Mesendoderm (in vitro differentiated cells): ENCODE measurements at regions not wholly inside any gene's neighbourhood (a gene's known extent, or its start where the extent isn't known, plus 50 kb on each side); places are given as distances from the start of the nearest gene placed in this dataset.

ENCODE experiments used
- DNase-seq: peaks from one replicate; pipeline ENCODE4 v3.0.0; 2013
- H2AK5ac ChIP-seq: 2 replicates; pipeline ENCODE4 v1.6.1; 2013; ENCODE audit warnings: low read length, inconsistent platforms
- H2BK120ac ChIP-seq: 2 replicates; pipeline ENCODE4 v1.6.1; 2013; ENCODE audit warnings: low read depth, mild to moderate bottlenecking, low read length, moderate library complexity, mixed read lengths
- H2BK15ac ChIP-seq: replicated peaks from 2 replicates; pipeline ENCODE4 v1.6.1; 2013; ENCODE audit warnings: low read depth, mild to moderate bottlenecking, moderate library complexity
- H2BK5ac ChIP-seq: 2 replicates; pipeline ENCODE4 v1.6.1; 2013; ENCODE audit warnings: low read length, inconsistent platforms
- H3K18ac ChIP-seq: 2 replicates; pipeline ENCODE4 v1.6.1; 2013; ENCODE audit warnings: mild to moderate bottlenecking, low read length, mixed read lengths
- H3K23ac ChIP-seq: one replicate; pipeline ENCODE4 v1.6.1; 2013; ENCODE audit warnings: low read length
- H3K27ac ChIP-seq: 2 replicates; pipeline ENCODE4 v1.5.1; 2013; ENCODE audit warnings: low read depth, mild to moderate bottlenecking, inconsistent platforms, low read length, moderate library complexity
- H3K27me3 ChIP-seq: 2 replicates; pipeline ENCODE4 v1.6.1; 2013; ENCODE audit warnings: low read length, control low read depth, mild to moderate bottlenecking, inconsistent platforms; ENCODE audit not compliant: insufficient read depth, poor library complexity
- H3K36me3 ChIP-seq: 2 replicates; pipeline ENCODE4 v1.6.1; 2013; ENCODE audit warnings: low read length, inconsistent platforms; ENCODE audit not compliant: control insufficient read depth, insufficient read depth
- H3K4ac ChIP-seq: one replicate; pipeline ENCODE4 v1.6.1; 2013; ENCODE audit warnings: low read depth, mild to moderate bottlenecking, low read length, moderate library complexity
- H3K4me1 ChIP-seq: 2 replicates; pipeline ENCODE4 v1.6.1; 2013; ENCODE audit warnings: low read depth, low read length, inconsistent platforms; ENCODE audit not compliant: control insufficient read depth
- H3K4me2 ChIP-seq: 2 replicates; pipeline ENCODE4 v1.6.1; 2013; ENCODE audit warnings: low read length
- H3K4me3 ChIP-seq: 2 replicates; pipeline ENCODE4 v1.5.1; 2013; ENCODE audit warnings: mild to moderate bottlenecking, low read length
- H3K56ac ChIP-seq: one replicate; pipeline ENCODE4 v1.6.1; 2013; ENCODE audit warnings: low read length
- H3K79me1 ChIP-seq: 2 replicates; pipeline ENCODE4 v1.6.1; 2013; ENCODE audit warnings: low read length, inconsistent platforms
- H3K79me2 ChIP-seq: 2 replicates; pipeline ENCODE4 v1.6.1; 2013; ENCODE audit warnings: mild to moderate bottlenecking, low read length; ENCODE audit not compliant: control insufficient read depth, insufficient read depth
- H3K9ac ChIP-seq: 2 replicates; pipeline ENCODE4 v1.6.1; 2013; ENCODE audit warnings: low read length, inconsistent platforms
- H4K5ac ChIP-seq: one replicate; pipeline ENCODE4 v1.6.1; 2013; ENCODE audit warnings: low read length
- H4K8ac ChIP-seq: one replicate; pipeline ENCODE4 v1.6.1; 2013; ENCODE audit warnings: low read depth, mild to moderate bottlenecking, control low read depth, low read length, moderate library complexity
- WGBS: extraction: QIAGEN DNeasy Blood & Tissue Kit; methylation state at CpG from one replicate; pipeline ENCODE4 v1.1.7; 2013; ENCODE audit warnings: low lambda C conversion rate, missing lambda C conversion rate; ENCODE audit not compliant: insufficient coverage; ENCODE audit errors: extremely low coverage; 5-methylcytosine and 5-hydroxymethylcytosine counted together

GRCh38 chr22:47327241-47327640 is 564.8 kb downstream of the TBC1D22A start:
- no peak overlapping the region for H3K4ac ChIP-seq
- H4K8ac ChIP-seq: no peak overlapping the region
- no peak for DNase-seq
- no peaks in the 10 kb centered on the region for H3K36me3 ChIP-seq
- no peaks in the 10 kb centered on the region for H3K4me1 ChIP-seq
- no peaks in the 10 kb centered on the region for H3K79me1 ChIP-seq
- no peaks in the 10 kb centered on the region for H3K27me3 ChIP-seq
- H3K79me2 ChIP-seq: no peaks in the 10 kb centered on the region
- no peak overlapping the region for H2BK120ac ChIP-seq
- H3K9ac ChIP-seq: no peak overlapping the region
- no peak overlapping the region for H2BK15ac ChIP-seq
- no peak overlapping the region for H3K27ac ChIP-seq
- no peak overlapping the region for H2AK5ac ChIP-seq
- no peak overlapping the region for H3K4me2 ChIP-seq
- no peak overlapping the region for H3K56ac ChIP-seq
- H3K23ac ChIP-seq: no peak overlapping the region
- WGBS: no CpG with 5 or more reads among the region's 6 CpGs
- H4K5ac ChIP-seq: no peak overlapping the region
- no peak overlapping the region for H2BK5ac ChIP-seq
- H3K18ac ChIP-seq: no peak overlapping the region
- H3K4me3 ChIP-seq: no peak overlapping the region

- Histone ChIP-seq H3K4ac (no peak overlapping the region), H3K4me3 (no peak overlapping the region), H3K79me1 (no peaks in the 10 kb centered on the region), H2AK5ac (no peak overlapping the region), H3K79me2 (no peaks in the 10 kb centered on the region), H3K18ac (no peak overlapping the region), H3K4me1 (no peaks in the 10 kb centered on the region), H3K4me2 (no peak overlapping the region), H4K5ac (no peak overlapping the region), H3K36me3 (no peaks in the 10 kb centered on the region), H3K27me3 (no peaks in the 10 kb centered on the region), H2BK120ac (no peak overlapping the region), H3K27ac (no peak overlapping the region), H3K56ac (no peak overlapping the region), H3K23ac (no peak overlapping the region), H4K8ac (no peak overlapping the region), H2BK5ac (no peak overlapping the region), H2BK15ac (no peak overlapping the region), H3K9ac (no peak overlapping the region)
- WGBS: no CpG with 5 or more reads among the region's 3 CpGs
- DNase-seq: no peak
Observed at GRCh38 chr22:47325249-47325648, 562.8 kb downstream of the TBC1D22A start.

GRCh38 chr22:47324435-47324990 is 562.1 kb downstream of the TBC1D22A start:
- Histone ChIP-seq H3K23ac (no peak overlapping the region), H2BK5ac (no peak overlapping the region), H3K4me3 (no peak overlapping the region), H3K4me2 (no peak overlapping the region), H3K27ac (no peak overlapping the region), H3K27me3 (no peaks in the 10 kb centered on the region), H4K8ac (no peak overlapping the region), H3K56ac (no peak overlapping the region), H4K5ac (no peak overlapping the region), H3K4me1 (no peaks in the 10 kb centered on the region), H3K36me3 (no peaks in the 10 kb centered on the region), H3K79me2 (no peaks in the 10 kb centered on the region), H2AK5ac (no peak overlapping the region), H3K4ac (no peak overlapping the region), H3K9ac (no peak overlapping the region), H2BK120ac (no peak overlapping the region), H3K18ac (no peak overlapping the region), H3K79me1 (no peaks in the 10 kb centered on the region), H2BK15ac (no peak overlapping the region)
- no peak for DNase-seq
- WGBS: no CpG with 5 or more reads among the region's 10 CpGs

- Histone ChIP-seq H3K79me1 (no peaks in the 10 kb centered on the region), H4K8ac (no peak overlapping the region), H4K5ac (no peak overlapping the region), H3K36me3 (no peaks in the 10 kb centered on the region), H3K4me2 (no peak overlapping the region), H3K4ac (no peak overlapping the region), H2BK15ac (no peak overlapping the region), H2AK5ac (no peak overlapping the region), H3K9ac (no peak overlapping the region), H3K27me3 (no peaks in the 10 kb centered on the region), H3K79me2 (no peaks in the 10 kb centered on the region), H3K4me1 (no peaks in the 10 kb centered on the region), H3K18ac (no peak overlapping the region), H3K23ac (no peak overlapping the region), H3K4me3 (no peak overlapping the region), H3K56ac (no peak overlapping the region), H2BK120ac (no peak overlapping the region), H3K27ac (no peak overlapping the region), H2BK5ac (no peak overlapping the region)
- WGBS: no CpG with 5 or more reads among the region's 6 CpGs
- DNase-seq: no peak
Observed at GRCh38 chr22:47323518-47323917, 561.1 kb downstream of the TBC1D22A start.

GRCh38 chr22:47322854-47323253 is 560.4 kb downstream of the TBC1D22A start:
- no peaks in the 10 kb centered on the region for H3K36me3 ChIP-seq
- H3K79me1 ChIP-seq: no peaks in the 10 kb centered on the region
- H3K79me2 ChIP-seq: no peaks in the 10 kb centered on the region
- H3K27ac ChIP-seq: no peak overlapping the region
- H3K23ac ChIP-seq: no peak overlapping the region
- H3K4ac ChIP-seq: no peak overlapping the region
- H3K4me2 ChIP-seq: no peak overlapping the region
- no peaks in the 10 kb centered on the region for H3K4me1 ChIP-seq
- H3K18ac ChIP-seq: no peak overlapping the region
- H2AK5ac ChIP-seq: no peak overlapping the region
- no CpG with 5 or more reads among the region's 7 CpGs for WGBS
- no peak overlapping the region for H2BK120ac ChIP-seq
- H3K27me3 ChIP-seq: no peaks in the 10 kb centered on the region
- no peak overlapping the region for H4K8ac ChIP-seq
- no peak overlapping the region for H3K4me3 ChIP-seq
- H3K56ac ChIP-seq: no peak overlapping the region
- H4K5ac ChIP-seq: no peak overlapping the region
- H2BK5ac ChIP-seq: no peak overlapping the region
- H2BK15ac ChIP-seq: no peak overlapping the region
- no peak overlapping the region for H3K9ac ChIP-seq
- DNase-seq: no peak

GRCh38 chr22:47320560-47320959 is 558.1 kb downstream of the TBC1D22A start:
- H3K79me2 ChIP-seq: no peaks in the 10 kb centered on the region
- no peak overlapping the region for H2BK5ac ChIP-seq
- no peak overlapping the region for H3K56ac ChIP-seq
- no peak overlapping the region for H2BK15ac ChIP-seq
- no peak overlapping the region for H3K4ac ChIP-seq
- no peak overlapping the region for H3K27ac ChIP-seq
- H3K4me3 ChIP-seq: no peak overlapping the region
- no peaks in the 10 kb centered on the region for H3K79me1 ChIP-seq
- no peak overlapping the region for H3K18ac ChIP-seq
- no CpG with 5 or more reads among the region's 1 CpG for WGBS
- no peaks in the 10 kb centered on the region for H3K36me3 ChIP-seq
- H3K4me1 ChIP-seq: no peaks in the 10 kb centered on the region
- no peak for DNase-seq
- H3K9ac ChIP-seq: no peak overlapping the region
- no peak overlapping the region for H3K4me2 ChIP-seq
- no peak overlapping the region for H4K8ac ChIP-seq
- H2BK120ac ChIP-seq: no peak overlapping the region
- H3K27me3 ChIP-seq: no peaks in the 10 kb centered on the region
- no peak overlapping the region for H2AK5ac ChIP-seq
- H3K23ac ChIP-seq: no peak overlapping the region
- no peak overlapping the region for H4K5ac ChIP-seq
